SK-N-SH treated with all-trans-retinoic acid at 6 μM for 48 hours (cell line): ENCODE measurements at regions not wholly inside any gene's neighbourhood (a gene's known extent, or its start where the extent isn't known, plus 50 kb on each side); places are given as distances from the start of the nearest gene placed in this dataset.

Experiments
- ARNTL ChIP-seq: fragments of 450-650 bp; formaldehyde crosslinking; IDR thresholded peaks from 2 replicates; pipeline ENCODE4 v1.5.0; 2020; ENCODE audit warnings: low read depth, mild to moderate bottlenecking, moderate library complexity, borderline replicate concordance
- BACH2 ChIP-seq: fragments of 250-450 bp; sonication (Bioruptor Pico); IDR thresholded peaks from 2 replicates; pipeline ENCODE4 v1.9.0; 2021; ENCODE audit warnings: mild to moderate bottlenecking, borderline replicate concordance
- CREB5 ChIP-seq: fragments of 250-450 bp; sonication (Bioruptor Pico); IDR thresholded peaks from 2 replicates; pipeline ENCODE4 v1.5.1; 2020; ENCODE audit warnings: low read depth, mild to moderate bottlenecking, moderate library complexity
- CSDC2 ChIP-seq: fragments of 250-450 bp; sonication (Bioruptor Pico); IDR thresholded peaks from 2 replicates; pipeline ENCODE4 v1.5.0; 2020; ENCODE audit warnings: mild to moderate bottlenecking, moderate library complexity
- ESRRG ChIP-seq: fragments of 250-450 bp; sonication (Bioruptor Pico); IDR thresholded peaks from 2 replicates; pipeline ENCODE4 v1.6.1; 2021; ENCODE audit warnings: mild to moderate bottlenecking
- PATZ1 ChIP-seq: fragments of 250-450 bp; sonication (Bioruptor Pico); IDR thresholded peaks from 2 replicates; pipeline ENCODE4 v1.8.0; 2020; ENCODE audit warnings: mild to moderate bottlenecking, moderate library complexity, borderline replicate concordance
- TCF4 ChIP-seq: fragments of 250-450 bp; sonication (Bioruptor Pico); IDR thresholded peaks from 2 replicates; pipeline ENCODE4 v1.8.0; 2021; ENCODE audit warnings: mild to moderate bottlenecking, moderate library complexity, borderline replicate concordance
- TSHZ2 ChIP-seq: fragments of 250-450 bp; sonication (Bioruptor Pico); IDR thresholded peaks from 2 replicates; pipeline ENCODE4 v1.5.0; 2020; ENCODE audit warnings: mild to moderate bottlenecking, moderate library complexity
- ZC3H10 ChIP-seq: fragments of 250-450 bp; sonication (Bioruptor Pico); IDR thresholded peaks from 2 replicates; pipeline ENCODE4 v1.5.1; 2021; ENCODE audit warnings: mild to moderate bottlenecking, moderate library complexity
- ZFP3 ChIP-seq: fragments of 250-450 bp; sonication (Bioruptor Pico); IDR thresholded peaks from 2 replicates; pipeline ENCODE4 v1.5.0; 2020; ENCODE audit warnings: mild to moderate bottlenecking, moderate library complexity
- ZFP30 ChIP-seq: fragments of 450-650 bp; formaldehyde crosslinking; IDR thresholded peaks from 2 replicates; pipeline ENCODE4 v1.5.0; 2022; ENCODE audit warnings: mild to moderate bottlenecking, moderate library complexity

GRCh38 chr2:60634438-60634837, 81.0 kb upstream of the BCL11A start:
- no peak for TF ChIP-seq PATZ1 (CRISPR knock-in tag)
- TF ChIP-seq CSDC2 (CRISPR knock-in tag) = no peak
- no peak for TF ChIP-seq ARNTL (CRISPR knock-in tag)
- no peak for TF ChIP-seq ZFP30 (CRISPR knock-in tag)
- TF ChIP-seq ZFP3 (CRISPR knock-in tag) = no peak
- TF ChIP-seq TSHZ2 = no peak
- no peak for TF ChIP-seq ESRRG (CRISPR knock-in tag)
- no peak for TF ChIP-seq TCF4 (CRISPR knock-in tag)
- no peak for TF ChIP-seq ZC3H10 (CRISPR knock-in tag)
- TF ChIP-seq BACH2 (CRISPR knock-in tag) = no peak
- no peak for TF ChIP-seq CREB5
